IPS-NIHi7 (cell line): ENCODE measurements at regions not wholly inside any gene's neighbourhood (a gene's known extent, or its start where the extent isn't known, plus 50 kb on each side); places are given as distances from the start of the nearest gene placed in this dataset.
"Not testable (repeated sequence)": the region's sequence is repeated elsewhere in the genome, so short reads cannot be mapped to it uniquely, and the experiment has no call there.

ENCODE experiments used
- DNase-seq: peaks from one replicate; pipeline ENCODE4 v3.0.0; 2012; ENCODE audit warnings: mixed read lengths; ENCODE audit errors: extremely low spot score

DNA sequence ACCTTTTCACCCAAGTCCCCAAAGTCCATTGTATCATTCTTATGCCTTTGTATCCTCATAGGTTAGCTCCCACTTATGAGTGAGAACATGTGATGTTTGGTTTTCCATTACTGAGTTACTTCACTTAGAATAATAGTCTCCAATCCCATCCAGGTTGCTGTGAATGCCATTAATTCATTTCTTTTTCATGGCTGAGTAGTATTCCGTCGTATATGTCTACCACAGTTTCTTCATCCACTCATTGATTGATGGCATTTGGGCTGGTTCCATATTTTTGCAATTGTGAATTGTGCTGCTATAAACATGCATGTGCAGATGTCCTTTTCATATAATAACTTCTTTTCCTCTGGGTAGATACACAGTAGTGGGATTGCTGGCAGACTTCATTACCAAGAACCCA lies 451.9 kb upstream of the KLF6 start:
- not testable (repeated sequence) for DNase-seq

DNA sequence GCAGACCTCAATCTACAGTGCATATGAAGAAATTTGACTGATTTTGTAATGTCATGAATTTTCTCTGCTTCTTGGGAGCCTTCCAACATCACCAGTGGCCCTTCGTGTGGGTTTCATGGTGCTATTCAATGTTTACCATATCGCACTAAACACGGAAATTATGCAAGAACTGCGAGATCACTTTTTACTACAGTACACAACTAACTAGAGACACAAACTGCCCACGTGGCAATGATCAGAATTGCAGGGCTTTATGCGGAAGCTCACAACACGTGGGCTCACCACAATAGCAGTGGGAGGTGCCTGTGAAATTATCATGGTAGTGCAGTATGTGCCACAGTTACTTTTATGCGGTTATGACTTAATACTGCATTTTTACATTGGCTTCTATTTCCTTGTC lies 449.7 kb upstream of the KLF6 start:
- DNase-seq = no peak

DNA sequence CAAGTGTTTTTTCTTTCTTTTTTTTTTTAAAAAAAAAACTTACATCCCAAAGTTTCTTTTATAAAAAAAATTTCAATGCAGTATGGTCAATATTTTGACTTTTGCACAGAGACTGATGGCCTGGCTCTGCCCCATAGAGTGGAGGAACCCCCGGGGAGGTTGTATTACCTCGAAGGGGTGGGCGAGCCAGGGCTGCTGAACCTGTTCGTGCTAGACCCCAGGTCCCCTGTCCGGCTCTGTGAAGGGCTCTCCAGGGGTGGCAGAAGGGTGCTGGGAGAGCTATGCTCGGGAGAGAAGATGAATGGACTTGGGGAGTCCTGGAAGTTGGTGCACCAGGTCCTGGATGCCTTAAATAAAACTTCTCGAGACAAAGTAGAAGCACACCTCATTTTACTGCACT lies 446.4 kb upstream of the KLF6 start:
- DNase-seq = no peak

DNA sequence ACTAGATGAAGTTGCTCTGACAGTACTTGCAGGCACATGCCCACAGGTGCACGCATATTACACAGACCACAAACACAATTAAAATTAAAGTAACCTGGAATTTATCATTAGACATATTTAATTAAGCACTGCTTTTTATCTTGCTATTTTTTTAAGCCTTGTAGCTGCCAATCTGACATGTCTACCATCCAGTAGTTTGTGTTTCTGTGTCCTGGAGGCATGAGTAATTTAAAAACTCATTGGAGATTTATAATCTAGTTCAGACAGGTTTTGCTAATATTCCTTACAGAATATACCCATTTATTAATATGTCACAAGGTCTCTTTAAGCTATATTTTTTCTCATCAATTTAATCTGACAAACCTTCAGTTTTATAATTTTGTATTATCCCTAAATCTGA lies 445.0 kb upstream of the KLF6 start:
- no peak for DNase-seq

DNA sequence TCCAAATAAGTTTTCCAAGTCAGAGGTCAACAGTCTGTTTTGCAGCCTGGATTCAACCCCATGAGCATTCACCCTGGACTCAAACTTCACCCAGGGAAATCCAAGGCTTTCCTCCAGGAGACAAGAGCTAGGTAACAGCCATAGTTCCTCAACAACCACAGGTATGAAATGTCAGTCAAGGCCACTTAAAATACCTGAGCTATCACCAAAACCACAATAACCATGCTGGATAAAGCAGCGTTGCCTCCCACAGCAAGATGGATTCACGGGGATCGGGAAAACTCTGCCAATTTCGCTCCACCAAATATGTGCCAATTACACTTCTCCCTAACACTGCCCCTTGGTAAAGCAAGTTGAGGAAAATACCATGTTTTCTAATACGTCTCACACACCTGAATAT lies 444.1 kb upstream of the KLF6 start:
- DNase-seq = no peak

- DNase-seq = no peak
Observed at GRCh38 chr10:4227586-4227985, 442.6 kb upstream of the KLF6 start.

- no peak for DNase-seq
Observed at GRCh38 chr10:4226941-4227540, 442.0 kb upstream of the KLF6 start.

- DNase-seq = no peak
Observed at GRCh38 chr10:4224178-4224577, 439.2 kb upstream of the KLF6 start.

DNA sequence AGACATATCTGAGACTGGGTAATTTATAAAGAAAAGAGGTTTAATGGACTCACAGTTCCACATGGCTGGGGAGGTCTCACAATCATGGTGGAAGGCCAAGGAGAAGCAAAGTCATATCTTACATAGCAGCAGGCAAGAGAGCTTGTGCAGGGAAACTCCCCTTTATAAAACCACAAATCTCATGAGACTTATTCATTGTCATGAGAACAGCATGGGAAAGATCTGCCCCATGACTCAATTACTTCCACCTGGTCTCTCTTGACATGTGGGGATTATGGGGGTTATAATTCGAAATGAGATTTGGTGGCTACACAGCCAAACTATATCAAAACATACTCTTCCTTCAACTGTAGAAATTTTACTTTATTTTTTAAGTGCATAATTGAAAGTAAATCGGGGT lies 436.3 kb upstream of the KLF6 start:
- DNase-seq = not testable (repeated sequence)

- DNase-seq = no peak
Observed at GRCh38 chr10:4219901-4220300, 434.9 kb upstream of the KLF6 start.

GRCh38 chr10:4217653-4218052 lies 432.6 kb upstream of the KLF6 start:
- DNase-seq = no peak

GRCh38 chr10:4217187-4217586 lies 432.2 kb upstream of the KLF6 start:
- no peak for DNase-seq

GRCh38 chr10:4216726-4217125 lies 431.7 kb upstream of the KLF6 start:
- no peak for DNase-seq

GRCh38 chr10:4215963-4216575 lies 431.1 kb upstream of the KLF6 start:
- DNase-seq = no peak

GRCh38 chr10:4215485-4215884 lies 430.5 kb upstream of the KLF6 start:
- no peak for DNase-seq

GRCh38 chr10:4214908-4215307 lies 429.9 kb upstream of the KLF6 start:
- DNase-seq = no peak

DNA sequence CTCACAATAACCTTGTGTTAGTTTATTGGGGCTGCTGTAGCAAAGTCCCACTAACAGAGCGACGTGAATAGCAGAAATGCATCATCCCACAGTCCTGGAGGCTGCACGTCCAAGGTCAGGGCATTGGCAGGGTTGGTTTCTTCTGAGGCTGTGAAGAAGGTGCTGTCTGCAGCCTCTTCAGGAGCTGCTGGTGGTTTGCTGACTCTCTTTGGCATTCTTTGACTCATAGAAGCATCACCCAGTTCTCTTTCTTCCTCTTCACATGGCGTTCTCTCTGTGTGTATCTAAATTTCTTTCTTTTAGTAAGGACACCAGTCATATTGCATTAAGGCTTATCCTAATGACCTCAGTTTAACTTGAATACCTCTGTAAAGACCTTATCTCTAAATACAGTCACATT lies 428.4 kb upstream of the KLF6 start:
- DNase-seq = no peak

DNA sequence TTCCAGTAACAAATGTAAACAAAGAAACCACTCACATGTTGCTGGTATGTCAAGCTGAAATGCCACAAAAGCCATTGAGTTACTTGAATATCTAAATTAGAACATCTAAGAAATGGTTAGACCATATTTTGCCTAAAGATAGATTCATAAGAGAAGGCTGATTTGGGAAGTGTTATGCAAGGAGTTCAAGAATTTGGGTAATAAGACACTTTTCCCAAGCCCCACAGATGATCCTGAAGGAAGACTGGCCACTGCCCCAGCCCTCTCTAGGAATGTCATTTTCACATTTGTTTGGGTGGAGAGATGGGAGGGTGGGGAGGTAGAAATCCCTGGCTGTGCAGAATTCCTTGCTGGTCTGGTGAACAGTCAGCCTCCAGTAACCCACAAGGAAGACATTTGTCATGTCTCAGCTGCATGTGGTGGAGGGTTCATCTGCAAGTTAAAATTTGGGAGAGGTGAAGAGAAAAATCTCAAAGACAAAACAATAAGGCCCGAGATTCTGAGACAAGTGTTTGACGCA lies 427.2 kb upstream of the KLF6 start:
- no peak for DNase-seq

- DNase-seq = no peak
Observed at GRCh38 chr10:4208499-4208898, 423.5 kb upstream of the KLF6 start.

DNA sequence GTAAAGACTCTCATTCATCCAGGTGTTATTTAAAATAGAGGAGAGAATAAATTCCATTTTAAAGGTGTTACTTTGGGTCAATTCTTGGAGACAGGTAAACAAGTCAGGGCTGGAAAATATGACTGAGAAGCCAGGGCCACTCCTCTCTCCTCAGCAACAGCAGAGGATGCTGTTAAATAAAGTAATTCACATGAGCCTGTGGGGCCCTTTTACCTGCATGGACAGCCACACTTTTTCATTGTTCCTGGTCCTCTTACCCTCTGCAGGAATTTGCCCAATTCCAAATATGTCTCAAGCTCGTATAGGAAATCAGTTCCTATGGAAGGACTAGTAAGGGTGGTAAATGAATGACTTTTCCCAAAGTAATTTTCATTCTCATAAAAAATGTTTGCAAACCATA lies 420.1 kb upstream of the KLF6 start:
- no peak for DNase-seq

- DNase-seq = no peak
Observed at GRCh38 chr10:4202938-4203337, 417.9 kb upstream of the KLF6 start.

DNA sequence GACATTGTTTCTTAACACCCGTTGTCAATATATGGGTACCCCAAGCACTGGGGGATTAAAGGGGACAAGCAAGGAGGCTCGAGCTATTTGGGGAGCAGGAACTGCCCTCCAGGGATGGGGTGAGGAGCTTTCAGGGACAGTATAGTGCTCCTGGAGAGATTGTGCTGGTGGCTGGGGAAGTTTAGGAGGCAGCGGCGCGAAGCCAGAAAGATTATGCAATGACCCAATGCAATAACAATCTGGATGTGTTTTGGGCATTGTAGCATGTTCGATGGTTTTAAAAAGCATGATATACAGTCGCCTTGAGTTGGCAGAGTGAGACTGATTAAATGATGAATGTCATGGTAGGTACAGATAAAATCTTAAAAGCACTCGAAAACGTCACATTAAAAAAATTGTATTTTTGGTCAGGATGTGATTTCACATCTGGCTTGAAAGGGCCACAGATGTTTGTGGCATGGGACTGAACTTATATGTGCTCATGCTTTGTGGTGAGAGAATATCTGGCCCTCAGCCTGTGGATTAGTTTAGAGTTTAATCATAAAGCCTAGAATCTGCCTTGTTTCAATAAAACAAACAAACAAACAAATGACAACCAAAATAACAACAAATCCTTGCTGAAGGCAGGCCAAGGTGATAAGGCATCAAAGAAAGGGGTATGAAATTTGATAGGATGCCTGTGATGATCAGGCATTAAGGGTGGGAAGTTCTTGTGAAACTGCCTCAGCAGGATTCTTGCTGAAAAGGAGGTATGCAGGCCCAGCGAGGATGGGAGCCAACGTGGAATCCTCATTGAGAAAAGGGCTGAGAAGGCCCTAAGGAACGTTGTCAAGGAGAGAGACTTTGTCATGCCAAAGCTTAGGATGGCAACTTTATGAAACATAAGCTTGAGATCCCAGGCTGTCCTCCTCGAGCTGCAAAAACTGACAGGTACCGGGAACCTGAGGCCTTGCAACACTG lies 417.1 kb upstream of the KLF6 start:
- DNase-seq = no peak

- DNase-seq = no peak
Observed at GRCh38 chr10:4199196-4199595, 414.2 kb upstream of the KLF6 start.
